ENCODE measurements at regions not wholly inside any gene's neighbourhood (a gene's known extent, or its start where the extent isn't known, plus 50 kb on each side); places are given as distances from the start of the nearest gene placed in this dataset.

DNA sequence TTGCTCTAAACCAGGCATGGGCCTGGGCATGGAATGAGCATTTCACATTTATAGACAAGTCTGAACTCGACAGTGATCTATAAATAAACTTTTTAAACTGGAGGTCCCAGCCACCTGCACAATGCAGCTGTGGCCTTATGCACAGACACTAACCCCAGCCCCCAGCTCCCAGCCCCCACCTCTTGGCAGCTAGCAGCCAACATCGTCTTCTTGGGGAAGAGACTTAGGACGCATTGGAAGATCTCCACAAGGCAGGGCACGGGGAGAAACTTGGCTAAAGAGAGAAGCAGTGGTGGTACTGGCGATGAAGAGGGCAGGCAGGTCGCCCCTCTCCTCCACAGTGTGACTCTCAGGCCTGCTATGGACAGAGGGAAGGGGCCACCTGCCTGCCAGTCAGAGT lies 213.2 kb downstream of the ANAPC1 start:
- TF ChIP-seq, protein P1, sequence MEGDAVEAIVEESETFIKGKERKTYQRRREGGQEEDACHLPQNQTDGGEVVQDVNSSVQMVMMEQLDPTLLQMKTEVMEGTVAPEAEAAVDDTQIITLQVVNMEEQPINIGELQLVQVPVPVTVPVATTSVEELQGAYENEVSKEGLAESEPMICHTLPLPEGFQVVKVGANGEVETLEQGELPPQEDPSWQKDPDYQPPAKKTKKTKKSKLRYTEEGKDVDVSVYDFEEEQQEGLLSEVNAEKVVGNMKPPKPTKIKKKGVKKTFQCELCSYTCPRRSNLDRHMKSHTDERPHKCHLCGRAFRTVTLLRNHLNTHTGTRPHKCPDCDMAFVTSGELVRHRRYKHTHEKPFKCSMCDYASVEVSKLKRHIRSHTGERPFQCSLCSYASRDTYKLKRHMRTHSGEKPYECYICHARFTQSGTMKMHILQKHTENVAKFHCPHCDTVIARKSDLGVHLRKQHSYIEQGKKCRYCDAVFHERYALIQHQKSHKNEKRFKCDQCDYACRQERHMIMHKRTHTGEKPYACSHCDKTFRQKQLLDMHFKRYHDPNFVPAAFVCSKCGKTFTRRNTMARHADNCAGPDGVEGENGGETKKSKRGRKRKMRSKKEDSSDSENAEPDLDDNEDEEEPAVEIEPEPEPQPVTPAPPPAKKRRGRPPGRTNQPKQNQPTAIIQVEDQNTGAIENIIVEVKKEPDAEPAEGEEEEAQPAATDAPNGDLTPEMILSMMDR (IDR thresholded peaks at IDR 0.05; ENCODE audit: extremely low read depth in 1 of 2, insufficient read depth in 1 of 2, low read depth in 1 of 2, low read length in 2 of 2) = no peak
- TF ChIP-seq MYC (IDR thresholded peaks at IDR 0.05; ENCODE audit: low read depth, low read length) (no peak), POLR2AphosphoS5 (IDR thresholded peaks at IDR 0.05; ENCODE audit: insufficient read depth, low read depth, low read length) (no peak), POLR2A (IDR thresholded peaks at IDR 0.05; ENCODE audit: low read depth, low read length) (no peak)
